ENCODE measurements at regions not wholly inside any gene's neighbourhood (a gene's known extent, or its start where the extent isn't known, plus 50 kb on each side); places are given as distances from the start of the nearest gene placed in this dataset.

DNA sequence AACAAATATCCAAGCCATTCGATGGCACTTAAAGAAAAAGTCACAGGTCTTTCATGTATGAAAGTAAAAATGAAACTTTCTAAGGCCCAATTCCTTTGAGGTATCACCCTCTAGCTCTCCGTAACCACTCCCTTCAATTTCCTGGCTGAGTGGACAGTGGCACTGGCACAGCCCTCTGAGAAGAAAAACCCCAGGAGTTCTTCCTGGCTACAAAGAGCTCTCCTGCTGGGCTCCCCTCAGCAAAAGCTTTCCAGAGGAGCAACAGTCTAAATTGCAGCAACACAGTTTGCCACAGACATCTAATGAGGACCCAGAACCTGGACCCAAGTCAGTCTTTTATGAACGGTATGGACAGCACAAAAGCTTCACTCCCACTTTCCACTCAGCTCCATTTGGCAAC lies 71.8 kb downstream of the FUNDC1 start:
- no peaks in the 10 kb centered on the region for H3K36me3 Mint-ChIP-seq (ENCODE audit: low read depth)
- H3K9me3 Mint-ChIP-seq = no peaks in the 10 kb centered on the region
- no peaks in the 10 kb centered on the region for H3K4me1 Mint-ChIP-seq
- no peak for ATAC-seq (replicated peaks)
- no peak overlapping the region for H3K4me3 Mint-ChIP-seq
- no peak overlapping the region for H3K27ac Mint-ChIP-seq
- no peaks in the 10 kb centered on the region for H3K27me3 Mint-ChIP-seq

DNA sequence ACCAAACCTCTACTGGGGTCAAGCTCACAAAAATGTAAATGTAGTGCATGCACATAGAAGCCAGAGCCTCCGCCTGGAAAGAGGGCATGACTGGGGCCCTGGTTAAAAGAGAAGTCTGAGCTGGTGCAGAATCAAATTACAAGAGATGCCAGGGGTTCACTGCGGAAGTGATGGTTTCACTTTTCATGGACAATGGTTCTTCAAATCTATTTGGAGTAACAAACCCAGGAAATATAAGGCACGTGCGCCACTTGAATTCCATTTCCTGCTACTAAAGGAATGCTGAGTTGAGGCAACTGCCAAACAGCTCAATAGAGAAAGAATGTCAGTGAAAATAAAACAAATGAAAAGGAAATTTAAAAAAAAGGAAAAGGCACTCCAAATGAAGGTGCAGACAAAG lies 79.8 kb downstream of the FUNDC1 start:
- Mint-ChIP-seq H3K27me3 (no peaks in the 10 kb centered on the region), H3K36me3 (ENCODE audit: low read depth) (no peaks in the 10 kb centered on the region), H3K9me3 (no peaks in the 10 kb centered on the region), H3K27ac (no peak overlapping the region), H3K4me3 (no peak overlapping the region), H3K4me1 (no peaks in the 10 kb centered on the region)
- no peak for ATAC-seq (replicated peaks)

DNA sequence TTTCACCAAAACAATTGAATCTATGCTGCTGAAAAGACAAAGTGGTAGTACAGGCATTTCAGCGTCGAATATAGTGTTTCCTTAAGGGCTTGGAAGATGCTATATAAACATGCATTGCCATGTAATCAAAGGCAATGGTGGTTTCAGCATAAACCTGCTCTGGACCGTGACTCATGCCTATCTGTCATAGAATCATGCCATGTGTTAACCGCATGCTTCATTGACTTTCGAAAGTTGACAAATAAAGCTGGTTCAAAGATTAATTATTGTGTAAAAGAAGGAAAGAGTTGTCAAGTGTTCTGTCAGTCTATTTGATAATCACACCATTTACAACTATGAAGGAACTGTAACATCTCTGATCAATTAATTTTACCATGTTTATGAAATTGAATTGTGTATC lies 83.2 kb downstream of the FUNDC1 start:
- Mint-ChIP-seq H3K27ac (no peak overlapping the region), H3K9me3 (no peaks in the 10 kb centered on the region), H3K4me3 (no peak overlapping the region), H3K27me3 (no peaks in the 10 kb centered on the region), H3K36me3 (ENCODE audit: low read depth) (no peaks in the 10 kb centered on the region), H3K4me1 (no peaks in the 10 kb centered on the region)
- ATAC-seq (replicated peaks) = no peak

DNA sequence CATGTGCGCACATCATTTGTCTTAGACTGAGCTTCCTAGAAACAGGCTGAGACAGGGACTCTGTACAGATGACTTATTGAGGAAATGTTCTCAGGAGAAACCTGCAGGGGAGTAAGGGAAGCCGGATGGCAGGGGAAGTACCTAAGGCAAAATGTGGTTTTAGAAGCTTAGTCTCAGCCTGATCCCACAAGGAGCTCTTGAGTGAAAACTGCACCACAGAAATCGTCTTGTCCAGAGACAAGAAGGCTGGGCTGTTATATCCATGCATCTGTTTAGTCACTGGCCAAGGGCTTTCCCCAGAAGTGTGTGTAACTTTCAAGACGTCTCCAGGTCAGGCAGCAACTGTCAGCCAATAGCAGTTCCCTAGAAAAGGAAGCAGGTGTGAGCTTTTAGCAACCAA lies 86.0 kb downstream of the FUNDC1 start:
- no peak overlapping the region for H3K27ac Mint-ChIP-seq
- H3K4me3 Mint-ChIP-seq = no peak overlapping the region
- no peaks in the 10 kb centered on the region for H3K27me3 Mint-ChIP-seq
- no peaks in the 10 kb centered on the region for H3K9me3 Mint-ChIP-seq
- H3K4me1 Mint-ChIP-seq = no peaks in the 10 kb centered on the region
- H3K36me3 Mint-ChIP-seq (ENCODE audit: low read depth) = no peaks in the 10 kb centered on the region
- ATAC-seq (replicated peaks) = peak; percentile 66

DNA sequence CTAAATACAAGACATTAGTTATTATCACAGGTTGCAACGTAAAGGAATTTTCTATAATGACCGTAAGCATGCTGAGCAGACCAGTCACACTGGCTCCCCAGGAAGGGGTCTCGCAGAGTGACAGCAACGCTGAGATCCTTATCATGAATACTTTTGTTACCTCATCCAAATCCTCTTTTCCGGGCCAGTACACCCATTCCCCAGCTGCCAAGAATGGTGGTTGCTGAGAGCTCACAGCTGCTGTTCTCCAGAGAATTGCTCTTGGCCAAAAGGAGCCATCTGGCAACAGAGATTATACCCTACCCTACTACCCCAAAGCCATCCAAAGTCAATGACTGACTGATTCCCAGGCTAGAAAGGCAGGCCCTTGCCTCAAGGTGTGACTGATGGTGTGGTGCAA lies 91.6 kb downstream of the FUNDC1 start:
- Mint-ChIP-seq H3K36me3 (ENCODE audit: low read depth) (no peaks in the 10 kb centered on the region), H3K27me3 (no peaks in the 10 kb centered on the region), H3K27ac (no peak overlapping the region), H3K9me3 (no peaks in the 10 kb centered on the region), H3K4me1 (no peaks in the 10 kb centered on the region), H3K4me3 (no peak overlapping the region)
- no peak for ATAC-seq (replicated peaks)

DNA sequence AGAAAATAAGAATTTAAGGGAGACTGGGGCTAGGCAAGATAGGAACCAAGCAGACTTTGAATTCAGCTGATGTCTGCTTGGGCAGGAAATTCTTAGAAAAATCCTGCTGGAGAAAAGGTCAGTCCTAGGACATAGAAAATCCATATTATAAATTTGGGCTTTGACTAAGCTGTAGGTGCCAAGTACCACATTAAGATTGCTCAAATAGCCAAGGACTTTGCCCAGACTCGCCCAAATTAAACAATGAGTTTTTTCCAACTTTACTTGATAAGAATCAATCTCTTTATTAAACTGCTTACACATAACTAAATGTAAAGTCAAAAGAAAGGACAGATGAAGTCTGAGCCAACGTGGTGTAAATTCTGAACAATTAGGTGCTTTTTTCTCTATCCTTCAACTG lies 95.4 kb downstream of the FUNDC1 start:
- H3K27me3 Mint-ChIP-seq = no peaks in the 10 kb centered on the region
- no peak overlapping the region for H3K4me3 Mint-ChIP-seq
- no peak overlapping the region for H3K27ac Mint-ChIP-seq
- no peaks in the 10 kb centered on the region for H3K9me3 Mint-ChIP-seq
- H3K36me3 Mint-ChIP-seq (ENCODE audit: low read depth) = no peaks in the 10 kb centered on the region
- H3K4me1 Mint-ChIP-seq = no peaks in the 10 kb centered on the region
- ATAC-seq (replicated peaks) = no peak

DNA sequence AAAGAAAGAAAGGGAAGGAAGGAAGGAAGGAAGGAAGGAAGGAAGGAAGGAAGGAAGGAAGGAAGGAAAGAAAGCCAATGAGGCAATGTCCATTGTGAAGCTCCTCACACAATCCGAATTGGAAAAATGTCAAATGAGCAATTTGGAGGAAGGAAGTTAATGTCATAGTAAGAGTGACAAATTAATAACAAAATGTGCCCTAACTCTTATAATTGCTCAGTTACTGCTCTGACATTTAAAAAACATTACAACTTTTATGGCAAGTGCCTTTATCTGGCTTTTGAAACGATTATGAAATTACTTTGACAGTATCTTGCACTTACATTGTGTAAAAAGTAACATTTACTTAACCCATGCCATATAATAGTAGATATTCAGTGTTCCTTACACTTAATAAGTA lies 96.5 kb upstream of the EFHC2 start:
- Mint-ChIP-seq H3K36me3 (ENCODE audit: low read depth) (no peaks in the 10 kb centered on the region), H3K4me3 (no peak overlapping the region), H3K27me3 (no peaks in the 10 kb centered on the region)

DNA sequence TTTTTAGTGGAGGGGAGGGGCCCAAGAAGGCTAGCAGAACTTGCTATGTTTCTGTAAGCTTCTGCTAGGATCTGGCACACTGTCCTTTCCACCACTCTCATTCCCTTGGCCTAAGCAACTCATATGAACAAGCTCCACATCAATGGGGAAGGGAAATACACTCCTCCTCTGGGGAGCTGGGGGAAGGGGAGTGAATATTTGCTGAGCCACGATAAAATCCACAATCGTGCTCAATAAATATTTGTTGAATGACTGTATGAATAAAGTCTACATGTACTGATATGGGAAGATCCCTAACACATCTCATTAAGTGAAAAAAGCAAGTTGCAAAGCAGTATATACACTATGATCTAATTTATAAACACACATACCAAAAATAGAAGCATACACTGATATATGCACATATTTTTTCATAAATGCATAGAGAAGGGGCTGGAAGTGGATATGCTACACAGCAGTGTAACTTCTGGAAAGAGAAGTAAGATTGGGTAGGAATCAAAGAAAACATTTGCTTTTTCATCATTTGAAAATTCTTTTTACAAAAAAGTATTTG lies 95.8 kb upstream of the EFHC2 start:
- Mint-ChIP-seq H3K27me3 (no peaks in the 10 kb centered on the region), H3K36me3 (ENCODE audit: low read depth) (no peaks in the 10 kb centered on the region), H3K4me3 (no peak overlapping the region), H3K9me3 (no peaks in the 10 kb centered on the region), H3K27ac (no peak overlapping the region), H3K4me1 (no peaks in the 10 kb centered on the region)
- no peak for ATAC-seq (replicated peaks)

More for the DNA sequence above, 96.5 kb upstream of the EFHC2 start:
- Mint-ChIP-seq H3K9me3 (no peaks in the 10 kb centered on the region), H3K27ac (no peak overlapping the region), H3K4me1 (no peaks in the 10 kb centered on the region)
- no peak for ATAC-seq (replicated peaks)

DNA sequence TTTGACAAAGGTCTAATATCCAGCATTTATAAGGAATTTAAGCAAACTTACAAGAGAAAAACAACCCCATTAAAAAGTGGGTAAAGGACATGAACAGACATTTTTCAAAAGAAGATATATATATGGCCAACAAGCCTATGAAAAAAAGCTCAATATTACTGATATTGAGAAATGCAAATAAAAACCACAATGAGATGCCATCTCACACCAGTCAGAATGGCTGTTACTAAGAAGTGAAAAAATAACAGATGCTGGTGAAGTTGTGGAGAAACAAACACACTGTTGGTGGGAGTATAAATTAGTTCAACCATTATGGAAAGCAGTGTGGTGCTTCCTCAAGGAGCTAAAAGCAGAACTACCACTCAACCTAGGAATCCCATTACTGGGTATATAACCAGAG lies 91.6 kb upstream of the EFHC2 start:
- no peaks in the 10 kb centered on the region for H3K27me3 Mint-ChIP-seq
- H3K9me3 Mint-ChIP-seq = no peaks in the 10 kb centered on the region
- no peaks in the 10 kb centered on the region for H3K36me3 Mint-ChIP-seq (ENCODE audit: low read depth)
- H3K4me3 Mint-ChIP-seq = no peak overlapping the region
- H3K27ac Mint-ChIP-seq = no peak overlapping the region
- ATAC-seq (replicated peaks) = no peak
- H3K4me1 Mint-ChIP-seq = no peaks in the 10 kb centered on the region

DNA sequence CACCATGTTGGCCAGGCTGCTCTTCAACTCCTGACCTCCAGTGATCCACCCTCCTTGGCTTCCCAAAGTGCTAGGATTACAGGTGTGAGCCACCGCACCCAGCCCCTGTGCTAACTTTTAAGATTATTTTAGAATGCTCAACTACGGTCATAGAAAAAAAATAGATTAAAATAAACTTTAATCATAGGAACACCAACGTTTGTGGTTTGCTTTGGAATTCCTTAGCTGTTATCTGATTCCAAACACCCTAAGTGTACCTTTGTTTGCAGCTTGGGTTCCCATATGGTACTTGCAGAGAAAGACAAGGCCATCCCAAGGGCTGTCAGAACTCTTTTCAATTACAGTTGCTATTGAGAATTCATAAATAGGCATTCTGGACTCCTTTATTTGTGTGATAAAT lies 90.1 kb upstream of the EFHC2 start:
- Mint-ChIP-seq H3K27me3 (no peaks in the 10 kb centered on the region), H3K9me3 (no peaks in the 10 kb centered on the region), H3K27ac (no peak overlapping the region), H3K4me1 (no peaks in the 10 kb centered on the region), H3K4me3 (no peak overlapping the region), H3K36me3 (ENCODE audit: low read depth) (no peaks in the 10 kb centered on the region)
- ATAC-seq (replicated peaks) = no peak

DNA sequence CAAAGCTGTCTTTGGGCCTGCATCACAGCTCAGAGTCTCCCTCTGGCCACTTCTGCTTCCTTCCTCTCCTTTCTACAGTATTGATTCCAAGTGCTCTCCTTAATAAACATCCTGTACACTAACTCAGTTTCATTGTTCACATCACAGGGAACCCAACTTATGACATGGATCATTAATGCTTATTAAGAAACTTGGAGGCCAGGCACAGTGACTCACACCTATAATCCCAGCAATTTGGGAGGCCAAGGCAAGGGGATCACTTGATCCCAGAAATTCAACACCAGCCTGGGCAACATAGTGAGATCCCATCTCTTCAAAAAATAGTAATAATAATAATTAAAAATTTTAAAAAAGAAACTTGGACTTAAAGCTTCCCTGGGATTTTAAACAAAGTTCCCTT lies 89.2 kb upstream of the EFHC2 start:
- Mint-ChIP-seq H3K27ac (no peak overlapping the region), H3K27me3 (no peaks in the 10 kb centered on the region), H3K36me3 (ENCODE audit: low read depth) (no peaks in the 10 kb centered on the region), H3K4me1 (no peaks in the 10 kb centered on the region), H3K9me3 (no peaks in the 10 kb centered on the region), H3K4me3 (no peak overlapping the region)
- no peak for ATAC-seq (replicated peaks)

DNA sequence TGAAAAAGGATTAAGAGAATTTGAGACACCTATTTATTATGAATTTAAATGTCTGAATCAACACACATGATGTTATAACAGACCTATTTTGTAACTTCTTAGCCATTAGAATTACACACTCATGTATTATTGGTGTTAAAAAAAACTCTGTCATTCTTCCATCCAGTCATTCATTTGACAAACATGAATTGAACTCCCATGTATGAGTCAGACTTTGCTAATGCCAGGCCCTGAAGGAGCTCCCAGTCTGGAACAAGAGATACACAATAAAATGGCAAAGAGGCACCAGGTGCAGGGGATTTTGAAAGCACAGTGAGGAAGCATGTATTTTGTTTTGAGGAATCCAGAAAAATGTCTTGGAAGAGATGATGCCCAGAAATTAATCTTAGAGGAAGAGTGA lies 87.7 kb upstream of the EFHC2 start:
- Mint-ChIP-seq H3K4me1 (no peaks in the 10 kb centered on the region), H3K9me3 (no peaks in the 10 kb centered on the region), H3K36me3 (ENCODE audit: low read depth) (no peaks in the 10 kb centered on the region), H3K27ac (no peak overlapping the region), H3K27me3 (no peaks in the 10 kb centered on the region), H3K4me3 (no peak overlapping the region)
- ATAC-seq (replicated peaks) = no peak

DNA sequence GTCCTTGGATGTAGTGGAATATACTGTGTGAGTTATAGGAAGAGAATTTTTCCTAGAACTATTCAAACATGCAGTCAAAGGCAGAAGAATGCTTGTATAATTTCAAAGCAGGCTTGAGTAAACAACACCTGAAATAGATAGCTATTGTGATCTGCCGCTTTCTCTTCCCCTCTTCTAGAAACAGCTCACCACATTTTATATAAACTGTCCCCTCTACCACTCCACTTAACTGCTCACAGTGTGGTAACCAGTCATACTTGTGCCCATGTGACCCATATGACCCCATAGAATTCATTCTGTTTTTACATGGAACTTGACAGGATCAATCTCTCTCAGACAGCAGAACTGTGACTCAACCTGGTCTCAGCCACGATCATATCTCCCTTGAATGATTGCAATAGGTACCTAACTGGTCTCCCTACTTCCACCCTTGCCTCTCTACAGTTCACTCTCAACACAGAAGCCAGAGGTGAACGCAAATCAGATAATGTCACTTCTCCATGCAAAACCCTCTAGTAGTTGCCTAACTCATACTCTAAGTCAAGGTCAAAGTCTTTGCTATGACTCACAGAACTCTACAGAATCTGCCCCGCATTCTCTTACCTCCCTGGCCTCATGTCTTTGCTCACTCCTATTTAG lies 85.6 kb upstream of the EFHC2 start:
- H3K4me3 Mint-ChIP-seq = no peak overlapping the region

DNA sequence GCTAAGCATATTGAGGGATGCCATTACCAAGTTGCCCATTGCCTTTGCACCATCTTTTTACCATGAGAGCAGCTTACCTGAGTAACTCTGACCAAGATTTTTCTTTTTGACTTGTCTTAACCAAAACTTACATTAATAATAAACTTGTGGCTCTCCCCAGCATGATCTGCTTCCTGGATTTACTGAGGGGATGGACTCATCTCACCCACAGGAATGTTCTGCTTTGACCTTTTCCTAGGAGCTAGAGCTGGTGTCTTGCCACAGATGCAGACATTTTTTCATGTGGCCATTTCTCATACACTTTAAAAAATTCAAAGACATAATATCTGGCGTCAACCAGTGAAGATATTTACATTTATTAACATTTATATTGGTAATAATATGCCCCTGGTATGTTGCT lies 79.2 kb upstream of the EFHC2 start:
- Mint-ChIP-seq H3K27me3 (peaks cover 3% of the 10 kb centered on the region), H3K9me3 (no peaks in the 10 kb centered on the region), H3K4me3 (no peak overlapping the region)

More for the DNA sequence above, 85.6 kb upstream of the EFHC2 start:
- ATAC-seq (replicated peaks) = peak; percentile 73
- no peaks in the 10 kb centered on the region for H3K27me3 Mint-ChIP-seq
- H3K27ac Mint-ChIP-seq = no peak overlapping the region
- H3K36me3 Mint-ChIP-seq (ENCODE audit: low read depth) = no peaks in the 10 kb centered on the region
- no peaks in the 10 kb centered on the region for H3K4me1 Mint-ChIP-seq
- H3K9me3 Mint-ChIP-seq = no peaks in the 10 kb centered on the region

DNA sequence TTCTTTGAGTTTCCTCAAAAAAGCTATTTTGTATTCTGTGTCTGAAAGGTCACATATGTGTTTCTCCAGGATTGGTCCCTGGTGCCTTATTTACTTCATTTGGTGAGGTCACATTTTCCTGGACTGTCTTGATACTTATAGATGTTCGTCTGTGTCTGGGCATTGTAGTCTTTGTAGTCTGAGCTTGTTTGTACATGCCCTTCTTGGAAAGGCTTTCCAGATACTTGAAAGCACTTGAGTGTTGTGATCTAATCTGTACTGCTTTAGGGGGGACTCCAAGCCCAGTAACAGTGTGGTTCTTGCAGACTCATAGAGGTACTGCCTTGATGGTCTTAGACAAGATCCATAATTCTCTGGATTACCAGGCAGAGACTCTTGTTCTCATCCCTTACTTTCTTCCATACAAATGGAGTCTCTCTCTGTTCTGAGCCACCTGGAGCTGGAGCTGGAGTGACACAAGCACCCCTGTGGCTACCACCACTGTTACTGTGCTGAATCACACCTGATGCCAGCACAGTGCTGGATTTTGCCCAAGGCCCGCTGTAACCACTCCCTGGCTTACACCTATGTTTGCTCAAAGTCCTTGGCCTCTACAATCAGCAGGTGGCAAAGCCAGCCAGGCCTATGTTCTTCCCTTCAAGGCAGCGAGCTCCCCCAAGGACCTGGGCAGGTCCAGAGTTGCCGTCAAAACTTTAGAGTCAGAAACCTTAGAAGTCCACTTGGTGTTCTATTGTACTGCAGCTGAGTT lies 72.3 kb upstream of the EFHC2 start:
- H3K27ac Mint-ChIP-seq = no peak overlapping the region
- peaks cover 4% of the 10 kb centered on the region for H3K9me3 Mint-ChIP-seq
- H3K36me3 Mint-ChIP-seq (ENCODE audit: low read depth) = no peaks in the 10 kb centered on the region
- peaks cover 3% of the 10 kb centered on the region for H3K27me3 Mint-ChIP-seq
- H3K4me3 Mint-ChIP-seq = no peak overlapping the region
- ATAC-seq (replicated peaks) = no peak
- no peaks in the 10 kb centered on the region for H3K4me1 Mint-ChIP-seq

More for the DNA sequence above, 79.2 kb upstream of the EFHC2 start:
- Mint-ChIP-seq H3K36me3 (ENCODE audit: low read depth) (no peaks in the 10 kb centered on the region), H3K4me1 (no peaks in the 10 kb centered on the region), H3K27ac (no peak overlapping the region)
- no peak for ATAC-seq (replicated peaks)
